ENCODE measurements at regions not wholly inside any gene's neighbourhood (a gene's known extent, or its start where the extent isn't known, plus 50 kb on each side); places are given as distances from the start of the nearest gene placed in this dataset.

DNA sequence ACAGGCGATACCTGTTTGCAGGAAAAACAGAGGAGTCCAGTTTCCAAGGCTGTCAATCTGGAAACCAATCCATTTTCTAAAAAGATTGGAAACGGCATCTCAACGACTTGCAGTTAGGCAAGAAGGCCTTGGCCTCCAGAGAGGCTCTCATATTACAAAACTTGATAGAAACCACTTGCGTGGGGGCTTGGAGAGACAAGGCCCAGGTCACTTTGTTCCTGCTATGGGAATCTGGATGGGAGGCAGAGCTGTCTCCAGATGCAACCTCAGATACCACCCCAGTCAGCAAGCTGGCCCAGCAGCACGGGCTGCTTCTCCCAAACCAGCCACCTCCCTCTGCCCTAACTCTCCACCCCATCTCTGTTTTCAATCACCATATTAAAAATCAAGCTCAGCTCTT lies 298.8 kb downstream of the TNS1 start:
- TF ChIP-seq CTCF (conservative IDR thresholded peaks at IDR 0.05; ENCODE audit: low read depth in 2 of 2) = no peak
- no peak for TF ChIP-seq EZH2phosphoT487 (IDR thresholded peaks at IDR 0.05; ENCODE audit: unreplicated experiment)
- no peak for TF ChIP-seq POLR2AphosphoS5 (IDR thresholded peaks at IDR 0.05; ENCODE audit: low read depth)
